DOHH2 (cell line): ENCODE measurements at regions not wholly inside any gene's neighbourhood (a gene's known extent, or its start where the extent isn't known, plus 50 kb on each side); places are given as distances from the start of the nearest gene placed in this dataset.

Source experiments
- EZH2phosphoT487 ChIP-seq: fragments of 200-600 bp; sonication (generic); IDR thresholded peaks from 2 replicates; pipeline ENCODE4 v1.6.1; 2017; ENCODE audit warnings: borderline replicate concordance, mild to moderate bottlenecking, antibody characterized with exemption, low read length, moderate library complexity, mixed read lengths
- TF ChIP-seq, protein P1 (sequence below): fragments of 200-600 bp; sonication (generic); IDR thresholded peaks from one replicate; pipeline ENCODE4 v1.5.1; 2014; ENCODE audit warnings: antibody characterized with exemption, mild to moderate bottlenecking, low read depth, low read length; ENCODE audit not compliant: poor library complexity, severe bottlenecking

DNA sequence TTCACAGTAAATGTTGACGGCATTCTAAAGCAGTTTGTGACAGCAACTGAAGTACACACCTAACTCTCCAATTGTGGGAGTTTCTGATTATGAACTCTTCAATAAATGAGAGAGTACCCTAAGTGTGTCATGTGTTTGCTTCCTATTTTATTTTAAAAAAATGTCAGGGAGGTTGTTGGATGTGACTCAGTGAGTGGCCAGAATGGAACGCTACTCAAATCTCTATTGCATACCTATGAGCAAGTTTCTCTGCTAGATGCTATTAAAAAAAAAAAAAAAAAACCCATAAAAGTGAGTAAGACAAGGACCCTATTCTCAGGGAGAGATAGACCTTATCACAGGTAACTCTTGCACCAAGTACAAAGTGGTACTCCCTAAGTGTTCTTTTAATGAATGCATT is 256.6 kb downstream of the BTG1 start:
- no peak for TF ChIP-seq EZH2phosphoT487
- TF ChIP-seq, protein P1, sequence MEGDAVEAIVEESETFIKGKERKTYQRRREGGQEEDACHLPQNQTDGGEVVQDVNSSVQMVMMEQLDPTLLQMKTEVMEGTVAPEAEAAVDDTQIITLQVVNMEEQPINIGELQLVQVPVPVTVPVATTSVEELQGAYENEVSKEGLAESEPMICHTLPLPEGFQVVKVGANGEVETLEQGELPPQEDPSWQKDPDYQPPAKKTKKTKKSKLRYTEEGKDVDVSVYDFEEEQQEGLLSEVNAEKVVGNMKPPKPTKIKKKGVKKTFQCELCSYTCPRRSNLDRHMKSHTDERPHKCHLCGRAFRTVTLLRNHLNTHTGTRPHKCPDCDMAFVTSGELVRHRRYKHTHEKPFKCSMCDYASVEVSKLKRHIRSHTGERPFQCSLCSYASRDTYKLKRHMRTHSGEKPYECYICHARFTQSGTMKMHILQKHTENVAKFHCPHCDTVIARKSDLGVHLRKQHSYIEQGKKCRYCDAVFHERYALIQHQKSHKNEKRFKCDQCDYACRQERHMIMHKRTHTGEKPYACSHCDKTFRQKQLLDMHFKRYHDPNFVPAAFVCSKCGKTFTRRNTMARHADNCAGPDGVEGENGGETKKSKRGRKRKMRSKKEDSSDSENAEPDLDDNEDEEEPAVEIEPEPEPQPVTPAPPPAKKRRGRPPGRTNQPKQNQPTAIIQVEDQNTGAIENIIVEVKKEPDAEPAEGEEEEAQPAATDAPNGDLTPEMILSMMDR: no peak
